ENCODE measurements at regions not wholly inside any gene's neighbourhood (a gene's known extent, or its start where the extent isn't known, plus 50 kb on each side); places are given as distances from the start of the nearest gene placed in this dataset.

DNA sequence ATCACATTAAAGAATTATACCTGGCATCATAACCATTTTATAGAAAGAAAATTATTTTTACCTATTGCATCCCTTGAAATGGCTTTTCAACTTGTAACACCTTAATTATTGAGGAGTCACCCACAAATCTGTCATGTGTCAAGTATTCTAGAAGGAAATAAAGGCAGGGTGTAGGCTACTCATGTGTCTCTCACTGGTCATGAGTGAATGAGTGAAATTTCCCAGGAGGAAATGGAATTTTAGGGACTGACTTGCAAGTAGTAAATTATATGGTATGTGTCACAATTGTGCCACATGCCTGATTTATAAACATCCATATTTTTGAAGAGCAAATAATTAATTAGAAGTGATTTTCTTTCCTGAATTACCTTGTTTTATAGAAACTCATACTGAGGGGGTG is 310.5 kb upstream of the ADAMTS9 start:
- no peaks in the 10 kb centered on the region for H3K36me3 ChIP-seq
- ATAC-seq = no peak
- peaks cover 0 to 11% (median 0%) of the 10 kb centered on the region in 3 donors for H3K4me1 ChIP-seq
- no peaks in the 10 kb centered on the region for H3K9me3 ChIP-seq
- TF ChIP-seq EP300 (IDR thresholded peaks at IDR 0.05) (no peak), POLR2A (IDR thresholded peaks at IDR 0.05) (no peak), POLR2AphosphoS5 (IDR thresholded peaks at IDR 0.05) (no peak)
- TF ChIP-seq, protein P1, sequence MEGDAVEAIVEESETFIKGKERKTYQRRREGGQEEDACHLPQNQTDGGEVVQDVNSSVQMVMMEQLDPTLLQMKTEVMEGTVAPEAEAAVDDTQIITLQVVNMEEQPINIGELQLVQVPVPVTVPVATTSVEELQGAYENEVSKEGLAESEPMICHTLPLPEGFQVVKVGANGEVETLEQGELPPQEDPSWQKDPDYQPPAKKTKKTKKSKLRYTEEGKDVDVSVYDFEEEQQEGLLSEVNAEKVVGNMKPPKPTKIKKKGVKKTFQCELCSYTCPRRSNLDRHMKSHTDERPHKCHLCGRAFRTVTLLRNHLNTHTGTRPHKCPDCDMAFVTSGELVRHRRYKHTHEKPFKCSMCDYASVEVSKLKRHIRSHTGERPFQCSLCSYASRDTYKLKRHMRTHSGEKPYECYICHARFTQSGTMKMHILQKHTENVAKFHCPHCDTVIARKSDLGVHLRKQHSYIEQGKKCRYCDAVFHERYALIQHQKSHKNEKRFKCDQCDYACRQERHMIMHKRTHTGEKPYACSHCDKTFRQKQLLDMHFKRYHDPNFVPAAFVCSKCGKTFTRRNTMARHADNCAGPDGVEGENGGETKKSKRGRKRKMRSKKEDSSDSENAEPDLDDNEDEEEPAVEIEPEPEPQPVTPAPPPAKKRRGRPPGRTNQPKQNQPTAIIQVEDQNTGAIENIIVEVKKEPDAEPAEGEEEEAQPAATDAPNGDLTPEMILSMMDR (IDR thresholded peaks at IDR 0.05) = no peak
- H3K27ac ChIP-seq = no peak overlapping the region
- H3K4me3 ChIP-seq = no peak overlapping the region
- H3K27me3 ChIP-seq = no peaks in the 10 kb centered on the region

DNA sequence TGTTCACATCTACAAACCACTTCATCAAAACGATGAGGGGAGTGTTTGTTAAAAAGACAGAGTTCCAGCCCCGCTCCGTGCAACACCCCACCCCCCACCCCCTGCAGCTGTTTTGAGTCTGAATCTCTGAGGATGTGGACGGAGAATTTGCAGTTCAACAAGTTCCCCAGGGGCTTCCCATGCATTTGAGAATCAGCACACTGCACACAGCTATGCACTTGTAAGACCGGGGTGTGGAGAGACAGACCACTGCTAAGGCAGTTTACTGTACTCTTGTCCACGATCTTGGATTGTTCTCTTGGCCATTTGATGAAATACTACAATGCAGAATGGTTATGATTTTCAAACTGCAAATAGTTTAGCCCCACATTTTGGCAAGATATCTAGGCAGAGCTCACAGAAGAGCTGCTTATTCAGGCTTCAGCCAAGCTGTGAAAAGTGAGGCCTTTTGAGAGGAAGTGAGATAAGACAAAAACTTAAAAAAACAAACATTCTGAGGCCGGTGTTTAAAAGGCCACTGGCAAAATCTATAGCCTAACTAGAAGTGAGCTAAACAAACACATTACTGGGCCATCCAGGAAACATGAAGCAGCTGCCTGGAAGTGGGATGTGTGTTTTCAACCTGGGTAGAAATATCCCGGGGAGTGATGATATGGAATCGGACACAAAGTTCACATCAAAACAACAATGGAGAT is 308.2 kb upstream of the ADAMTS9 start:
- H3K27ac ChIP-seq = peak overlapping the region in 1 of 4 donors; percentile 10
- TF ChIP-seq, protein P1 (IDR thresholded peaks at IDR 0.05) = no peak
- TF ChIP-seq EP300 (IDR thresholded peaks at IDR 0.05) = no peak
- no peak for TF ChIP-seq POLR2AphosphoS5 (IDR thresholded peaks at IDR 0.05)
- no peak for TF ChIP-seq POLR2A (IDR thresholded peaks at IDR 0.05)
- 26 to 30% methylated on average over 4 to 8 of the region's 9 CpGs for WGBS, 2 donors (ENCODE audit: low coverage in 1 of 2)

DNA sequence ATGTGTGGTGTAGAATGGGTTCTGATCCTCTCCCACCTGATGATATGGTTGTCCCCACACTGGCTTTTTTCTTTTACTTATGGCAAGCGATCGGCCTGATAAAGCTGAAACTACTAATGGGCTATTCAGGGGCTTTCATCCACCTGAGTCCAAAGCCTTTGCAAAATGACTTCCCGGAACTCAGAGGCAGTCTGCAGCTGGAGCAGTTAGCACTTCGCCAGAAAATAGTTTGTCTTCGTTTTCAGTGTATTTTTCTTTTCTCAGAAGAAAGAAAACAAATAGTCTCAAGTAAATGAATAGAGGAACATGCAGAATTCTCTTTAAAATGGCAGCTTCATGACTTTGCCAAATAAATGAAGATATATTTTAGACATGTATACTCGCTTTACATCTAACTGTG is 306.0 kb upstream of the ADAMTS9 start:
- H3K4me1 ChIP-seq = peaks cover 0 to 18% (median 0%) of the 10 kb centered on the region in 3 donors
- H3K27ac ChIP-seq = no peak overlapping the region
- H3K36me3 ChIP-seq = no peaks in the 10 kb centered on the region
- no peak for ATAC-seq
- no peaks in the 10 kb centered on the region for H3K9me3 ChIP-seq
- TF ChIP-seq, protein P1 (IDR thresholded peaks at IDR 0.05) = no peak
- TF ChIP-seq EP300 (IDR thresholded peaks at IDR 0.05) (no peak), POLR2A (IDR thresholded peaks at IDR 0.05) (no peak), POLR2AphosphoS5 (IDR thresholded peaks at IDR 0.05) (no peak)
- no peaks in the 10 kb centered on the region for H3K27me3 ChIP-seq
- 76 to 89% methylated on average over 4 to 6 of the region's 6 CpGs for WGBS, 2 donors (ENCODE audit: low coverage in 1 of 2)
- no peak overlapping the region for H3K4me3 ChIP-seq

More for the DNA sequence above, 308.2 kb upstream of the ADAMTS9 start:
- ATAC-seq = no peak
- Histone ChIP-seq H3K4me1 (peaks cover 0 to 18% (median 0%) of the 10 kb centered on the region in 3 donors), H3K36me3 (no peaks in the 10 kb centered on the region), H3K4me3 (no peak overlapping the region), H3K27me3 (no peaks in the 10 kb centered on the region), H3K9me3 (no peaks in the 10 kb centered on the region)

DNA sequence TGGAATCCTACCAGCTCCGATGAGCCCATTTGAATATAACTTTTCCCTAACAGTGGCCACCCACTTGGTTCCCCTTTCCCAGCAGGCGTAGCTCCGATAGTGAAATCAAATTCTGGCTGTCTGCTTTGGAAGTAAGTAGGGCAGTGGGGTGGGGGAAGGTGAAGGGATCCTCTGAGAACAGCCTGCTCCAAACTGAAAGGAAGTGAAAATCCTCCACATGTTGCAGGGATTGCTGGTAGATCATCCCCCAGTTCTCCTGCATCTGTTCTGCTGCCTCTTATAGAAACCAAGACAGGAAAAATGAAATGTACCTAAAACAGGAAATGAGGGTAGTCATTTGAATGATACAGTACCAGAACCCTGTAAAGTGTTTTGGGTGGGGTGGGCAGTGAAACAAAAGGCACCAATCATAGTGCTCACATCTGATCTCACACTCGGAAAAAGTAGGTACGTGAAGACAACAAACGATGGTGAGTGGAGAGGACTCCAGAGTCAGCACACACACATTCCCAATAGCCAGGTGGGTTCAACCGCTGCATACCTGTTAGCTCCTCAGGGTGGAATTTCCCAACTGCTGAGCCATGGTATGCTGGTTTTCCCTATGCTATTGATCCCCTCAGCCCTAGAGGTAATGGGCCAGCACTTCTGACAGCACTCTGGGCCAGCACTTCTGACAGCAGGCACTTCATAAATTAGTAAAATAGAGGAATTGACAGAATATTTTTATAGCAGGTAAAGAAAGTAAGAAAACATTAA is 304.9 kb upstream of the ADAMTS9 start:
- Histone ChIP-seq H3K27ac (peak overlapping the region in 1 of 4 donors; percentile 20), H3K9me3 (no peaks in the 10 kb centered on the region), H3K36me3 (no peaks in the 10 kb centered on the region), H3K4me1 (peaks cover 0 to 18% (median 0%) of the 10 kb centered on the region in 3 donors), H3K4me3 (no peak overlapping the region), H3K27me3 (no peaks in the 10 kb centered on the region)
- TF ChIP-seq, protein P1 (IDR thresholded peaks at IDR 0.05) = no peak
- no peak for TF ChIP-seq POLR2AphosphoS5 (IDR thresholded peaks at IDR 0.05)
- TF ChIP-seq POLR2A (IDR thresholded peaks at IDR 0.05) = no peak
- no peak for TF ChIP-seq EP300 (IDR thresholded peaks at IDR 0.05)
- ATAC-seq = no peak
- 45 to 63% methylated on average over 6 to 7 of the region's 7 CpGs for WGBS, 2 donors (ENCODE audit: low coverage in 1 of 2)

Measured in gastroesophageal sphincter (tissue), 4 donors.